Right lung (tissue), 2 donors: ENCODE measurements at regions not wholly inside any gene's neighbourhood (a gene's known extent, or its start where the extent isn't known, plus 50 kb on each side); places are given as distances from the start of the nearest gene placed in this dataset.
"Not testable (repeated sequence)": the region's sequence is repeated elsewhere in the genome, so short reads cannot be mapped to it uniquely, and the experiment has no call there.

Source experiments
- DNase-seq, 2 donors: peaks; one replicate each; pipeline ENCODE4 v3.0.0-alpha.2; 2013

- no peak for DNase-seq
Observed at GRCh38 chr7:42570944-42571343, 333.9 kb upstream of the GLI3 start.

GRCh38 chr7:42567051-42567450, 330.0 kb upstream of the GLI3 start:
- DNase-seq: no peak

- no peak for DNase-seq
Observed at GRCh38 chr7:42561797-42562196, 324.8 kb upstream of the GLI3 start.

- no peak for DNase-seq
Observed at GRCh38 chr7:42560866-42561265, 323.9 kb upstream of the GLI3 start.

GRCh38 chr7:42554932-42555331, 317.9 kb upstream of the GLI3 start:
- DNase-seq: not testable (repeated sequence)

- DNase-seq: no peak
Observed at GRCh38 chr7:42552227-42552626, 315.2 kb upstream of the GLI3 start.

GRCh38 chr7:42550706-42551470, 313.9 kb upstream of the GLI3 start:
- DNase-seq: no peak

GRCh38 chr7:42549866-42550485, 313.0 kb upstream of the GLI3 start:
- no peak for DNase-seq

- no peak for DNase-seq
Observed at GRCh38 chr7:42548816-42549611, 312.0 kb upstream of the GLI3 start.

GRCh38 chr7:42545049-42545724, 308.2 kb upstream of the GLI3 start:
- DNase-seq: no peak

- DNase-seq: no peak
Observed at GRCh38 chr7:42543953-42544352, 306.9 kb upstream of the GLI3 start.

GRCh38 chr7:42542446-42542845, 305.4 kb upstream of the GLI3 start:
- not testable (repeated sequence) for DNase-seq

- no peak for DNase-seq
Observed at GRCh38 chr7:42534441-42534840, 297.4 kb upstream of the GLI3 start.

GRCh38 chr7:42527004-42527403, 290.0 kb upstream of the GLI3 start:
- DNase-seq: no peak

- DNase-seq: peak in 1 of 2 donors; percentile 14
Observed at GRCh38 chr7:42522227-42522991, 285.4 kb upstream of the GLI3 start.

GRCh38 chr7:42511027-42511426, 274.0 kb upstream of the GLI3 start:
- DNase-seq: no peak

GRCh38 chr7:42506097-42506496, 269.1 kb upstream of the GLI3 start:
- no peak for DNase-seq

- no peak for DNase-seq
Observed at GRCh38 chr7:42502022-42502421, 265.0 kb upstream of the GLI3 start.

GRCh38 chr7:42495256-42495655, 258.2 kb upstream of the GLI3 start:
- DNase-seq: no peak

GRCh38 chr7:42494736-42495135, 257.7 kb upstream of the GLI3 start:
- DNase-seq: no peak

GRCh38 chr7:42494199-42494710, 257.2 kb upstream of the GLI3 start:
- DNase-seq: no peak
